Caco-2 (cell line): ENCODE measurements at regions not wholly inside any gene's neighbourhood (a gene's known extent, or its start where the extent isn't known, plus 50 kb on each side); places are given as distances from the start of the nearest gene placed in this dataset.

Experiments
- BruUV-seq: library from RNA; stranded (reverse); fragments of 400-500 nt; replicated peaks from 2 replicates; lab custom pipeline; 2021; lab: Mats Ljungman, UMichigan
- CTCF ChIA-PET: fragments of 300-600 bp; sonication (Branson Sonifier 250); formaldehyde crosslinking; loops from one replicate; lab custom pipeline; 2022; ENCODE audit warnings: antibody characterized with exemption; lab: Charles Lee
- POLR2A ChIA-PET: fragments of 300-600 bp; sonication (Branson Sonifier 250); formaldehyde crosslinking; loops from one replicate; lab custom pipeline; 2022; ENCODE audit warnings: antibody characterized with exemption; lab: Charles Lee
- DNase-seq, 2 experiments: peaks; one replicate each; pipeline versions ENCODE4 v3.0.0 to v3.0.0-alpha.2; 2020 to 2022
- H3K27me3 ChIP-seq: replicated peaks from 2 replicates; pipeline ENCODE4 v1.6.0; 2011; ENCODE audit warnings: low read length; ENCODE audit not compliant: control insufficient read depth, insufficient read depth
- H3K36me3 ChIP-seq: 2 replicates; pipeline ENCODE4 v1.5.1; 2011; ENCODE audit warnings: low read length; ENCODE audit not compliant: control insufficient read depth, insufficient read depth
- H3K4me1 ChIP-seq: fragments of 250-450 bp; sonication (Bioruptor Pico); 2 replicates; pipeline ENCODE4 v1.5.1; 2020; ENCODE audit warnings: mild to moderate bottlenecking
- H3K4me3 ChIP-seq: 2 replicates; pipeline ENCODE4 v1.5.1; 2011; ENCODE audit warnings: low read depth, mild to moderate bottlenecking, control low read depth, low read length
- H3K9me3 ChIP-seq: fragments of 250-450 bp; sonication (Bioruptor Pico); 2 replicates; pipeline ENCODE4 v1.5.1; 2020; ENCODE audit warnings: mild to moderate bottlenecking, moderate library complexity
- H3K27ac Mint-ChIP-seq: one replicate; pipeline ENCODE4 v1.8.0; 2022; ENCODE audit warnings: mixed read lengths; ENCODE audit not compliant: unreplicated experiment
- H3K27me3 Mint-ChIP-seq: one replicate; pipeline ENCODE4 v1.8.0; 2022; ENCODE audit warnings: mixed read lengths; ENCODE audit not compliant: insufficient read depth, unreplicated experiment
- H3K36me3 Mint-ChIP-seq: one replicate; pipeline ENCODE4 v1.8.0; 2022; ENCODE audit warnings: mild to moderate bottlenecking, mixed read lengths; ENCODE audit not compliant: insufficient read depth, unreplicated experiment
- H3K4me1 Mint-ChIP-seq: one replicate; pipeline ENCODE4 v1.8.0; 2022; ENCODE audit warnings: low read depth, mixed read lengths; ENCODE audit not compliant: unreplicated experiment
- H3K4me3 Mint-ChIP-seq: one replicate; pipeline ENCODE4 v1.8.0; 2022; ENCODE audit warnings: mild to moderate bottlenecking, moderate library complexity, mixed read lengths; ENCODE audit not compliant: unreplicated experiment
- H3K9me3 Mint-ChIP-seq: one replicate; pipeline ENCODE4 v1.8.0; 2022; ENCODE audit warnings: mixed read lengths; ENCODE audit not compliant: unreplicated experiment
- CTCF ChIP-seq, 2 experiments: fragments of 200-600 bp in 1 of 2; IDR thresholded peaks; 1 replicate in 1 of 2; 2 replicates in 1 of 2; pipeline versions ENCODE4 v1.5.1 to v1.8.0; 2011 to 2022; ENCODE audit warnings: antibody characterized with exemption in 1 of 2, control low read depth in 1 of 2, inconsistent platforms in 1 of 2, low read depth in 1 of 2, low read length in 1 of 2, mild to moderate bottlenecking in 1 of 2, moderate library complexity in 1 of 2; ENCODE audit not compliant: insufficient read depth in 1 of 2, severe bottlenecking in 1 of 2, unreplicated experiment in 1 of 2
- intact Hi-C: fragments of 100-400 bp; cut with micrococcal nuclease; formaldehyde crosslinking; loops from one replicate; pipeline ENCODE4 v1.10.0; 2022; ENCODE audit not compliant: unreplicated experiment

DNA sequence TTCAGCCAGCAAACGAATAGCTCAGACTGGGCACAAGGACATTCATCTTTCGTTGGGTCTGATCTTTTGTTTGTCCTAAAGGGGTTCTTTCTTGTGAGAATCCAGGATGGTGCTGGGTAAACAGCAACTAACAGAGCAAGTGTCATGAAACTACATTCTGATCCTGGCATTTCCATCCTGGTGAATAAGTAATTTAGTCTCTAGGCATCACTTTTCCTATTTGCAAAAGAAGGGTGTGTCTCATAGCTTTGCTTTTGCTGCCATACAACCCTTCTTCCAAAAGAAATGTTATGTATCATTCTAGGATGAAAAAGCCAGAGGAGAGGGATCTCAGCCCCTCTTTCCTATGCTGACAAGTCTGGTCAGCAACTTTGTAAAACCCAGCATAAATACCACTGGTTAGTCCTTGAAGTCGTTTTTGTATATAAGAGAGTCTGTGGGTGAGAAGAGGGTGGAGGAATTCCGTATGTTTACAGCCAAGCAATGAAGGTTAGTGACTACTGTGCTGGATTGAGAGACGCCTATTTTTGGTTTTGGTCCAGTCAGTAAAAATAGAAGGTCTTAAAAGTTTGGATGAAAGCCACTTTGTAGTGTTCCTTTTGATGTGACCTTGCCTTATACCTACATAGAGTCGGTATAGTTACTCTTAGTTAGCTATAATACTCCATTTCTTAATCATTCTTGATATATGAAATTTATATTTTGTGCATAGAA is 88.4 kb upstream of the SLC25A13 start:
- no peak overlapping the region for H3K4me3 ChIP-seq
- no peaks in the 10 kb centered on the region for H3K9me3 ChIP-seq
- Mint-ChIP-seq H3K27ac (no peak overlapping the region), H3K4me1 (peaks cover 4% of the 10 kb centered on the region), H3K36me3 (no peaks in the 10 kb centered on the region), H3K27me3 (no peaks in the 10 kb centered on the region), H3K4me3 (no peak overlapping the region), H3K9me3 (no peaks in the 10 kb centered on the region)
- ChIA-PET CTCF (no interaction called here), POLR2A (no interaction called here)
- H3K36me3 ChIP-seq = no peaks in the 10 kb centered on the region
- BruUV-seq = no TSS peak
- no peak for DNase-seq
- intact Hi-C loops = loop anchor here (5.0 kb wide), 1 partner anchor 333 kb away; no protein-coding TSS in a partner anchor
- H3K27me3 ChIP-seq = 0 out of 2 replicates have a peak, but pooled peaks cover 2% of the 10 kb centered on the region
- H3K4me1 ChIP-seq = peaks cover 3% of the 10 kb centered on the region
- no peak for TF ChIP-seq CTCF (IDR thresholded peaks at IDR 0.05; ENCODE audit: insufficient read depth in 1 of 2, low read depth in 1 of 2, low read length in 1 of 2, severe bottlenecking in 1 of 2, unreplicated experiment in 1 of 2)

DNA sequence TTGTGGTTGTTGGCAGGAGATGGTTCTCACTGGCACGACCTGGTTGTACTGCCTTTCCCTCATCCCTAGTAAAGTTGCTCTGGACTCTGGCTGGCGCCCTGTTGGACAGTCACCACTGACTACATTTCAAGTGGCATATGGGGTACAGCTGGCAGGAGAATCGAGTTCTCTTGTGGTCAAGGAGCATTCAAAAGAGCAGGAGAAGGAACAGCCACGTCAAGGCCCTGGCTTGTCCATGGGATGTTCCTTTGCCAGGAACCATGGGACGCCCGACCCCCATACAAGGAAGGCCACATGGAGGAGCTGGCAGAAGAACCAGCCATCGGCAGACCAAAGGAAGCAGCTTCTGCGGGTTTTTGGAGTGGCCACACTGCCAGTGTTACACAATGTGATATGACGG is 87.0 kb upstream of the SLC25A13 start:
- H3K36me3 ChIP-seq = no peaks in the 10 kb centered on the region
- H3K27me3 ChIP-seq = 0 out of 2 replicates have a peak, but pooled peaks cover 2% of the 10 kb centered on the region
- no peaks in the 10 kb centered on the region for H3K9me3 ChIP-seq
- DNase-seq = no peak
- H3K9me3 Mint-ChIP-seq = no peaks in the 10 kb centered on the region
- peaks cover 2% of the 10 kb centered on the region for H3K27me3 Mint-ChIP-seq
- H3K4me1 ChIP-seq = no peaks in the 10 kb centered on the region
- intact Hi-C loops = no loop called here
- H3K4me3 Mint-ChIP-seq = no peak overlapping the region
- H3K36me3 Mint-ChIP-seq = no peaks in the 10 kb centered on the region
- H3K27ac Mint-ChIP-seq = no peak overlapping the region
- TF ChIP-seq CTCF (IDR thresholded peaks at IDR 0.05; ENCODE audit: insufficient read depth in 1 of 2, low read depth in 1 of 2, low read length in 1 of 2, severe bottlenecking in 1 of 2, unreplicated experiment in 1 of 2) = no peak
- POLR2A ChIA-PET = no interaction called here
- no TSS peak for BruUV-seq
- H3K4me1 Mint-ChIP-seq = no peaks in the 10 kb centered on the region
- no peak overlapping the region for H3K4me3 ChIP-seq
- CTCF ChIA-PET = no interaction called here

DNA sequence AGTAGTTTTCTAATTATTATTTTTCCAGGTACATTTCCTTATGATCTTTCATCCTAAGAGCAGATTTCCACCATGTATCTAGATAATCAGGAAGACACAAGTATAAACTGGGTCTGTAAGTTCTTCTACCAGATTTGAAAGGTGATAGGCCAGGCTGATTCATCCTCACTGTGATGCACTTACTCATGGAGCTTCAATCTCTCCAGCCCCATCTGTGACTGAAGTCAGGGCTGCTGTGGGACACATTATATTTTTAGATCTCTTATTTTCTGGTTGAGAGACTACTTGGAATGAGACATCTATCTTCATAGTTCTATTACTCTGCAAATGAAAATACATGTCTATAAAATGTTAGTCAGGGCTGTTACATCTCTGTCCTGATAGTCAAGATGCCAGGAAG is 85.5 kb upstream of the SLC25A13 start:
- H3K4me3 Mint-ChIP-seq = no peak overlapping the region
- no peaks in the 10 kb centered on the region for H3K4me1 Mint-ChIP-seq
- no peaks in the 10 kb centered on the region for H3K9me3 ChIP-seq
- H3K27me3 ChIP-seq = 0 out of 2 replicates have a peak, but pooled peaks cover 2% of the 10 kb centered on the region
- intact Hi-C loops = no loop called here
- H3K4me1 ChIP-seq = no peaks in the 10 kb centered on the region
- BruUV-seq = no TSS peak
- TF ChIP-seq CTCF (IDR thresholded peaks at IDR 0.05; ENCODE audit: insufficient read depth in 1 of 2, low read depth in 1 of 2, low read length in 1 of 2, severe bottlenecking in 1 of 2, unreplicated experiment in 1 of 2) = no peak
- DNase-seq = no peak
- H3K27me3 Mint-ChIP-seq = peaks cover 2% of the 10 kb centered on the region
- no peak overlapping the region for H3K27ac Mint-ChIP-seq
- H3K4me3 ChIP-seq = no peak overlapping the region
- CTCF ChIA-PET = no interaction called here
- H3K36me3 Mint-ChIP-seq = no peaks in the 10 kb centered on the region
- POLR2A ChIA-PET = no interaction called here
- no peaks in the 10 kb centered on the region for H3K36me3 ChIP-seq
- H3K9me3 Mint-ChIP-seq = no peaks in the 10 kb centered on the region
